AG04450 (cell line): ENCODE measurements at regions not wholly inside any gene's neighbourhood (a gene's known extent, or its start where the extent isn't known, plus 50 kb on each side); places are given as distances from the start of the nearest gene placed in this dataset.

ENCODE experiments used
- CTCF ChIA-PET: fragments of 300-600, 350-600 bp; formaldehyde crosslinking; extraction: SDS; loops from one replicate; lab custom pipeline; 2022; ENCODE audit warnings: antibody characterized with exemption, inconsistent platforms; lab: Charles Lee
- POLR2A ChIA-PET: fragments of 350-600 bp; formaldehyde crosslinking; extraction: SDS; loops from one replicate; lab custom pipeline; 2021; ENCODE audit warnings: antibody characterized with exemption, inconsistent platforms; lab: Yijun Ruan, JAX
- DNase-seq: peaks from one replicate; pipeline ENCODE4 v3.0.0-alpha.2; 2011; ENCODE audit warnings: low read depth, low spot score
- H3K27ac ChIP-seq: one replicate; pipeline ENCODE4 v1.5.1; 2012; ENCODE audit warnings: low read depth, low read length, control low read depth
- H3K27me3 ChIP-seq: one replicate; pipeline ENCODE4 v1.6.0; 2012; ENCODE audit warnings: low read length; ENCODE audit not compliant: control insufficient read depth, insufficient read depth
- H3K4me3 ChIP-seq: 2 replicates; pipeline ENCODE4 v1.5.1; 2011; ENCODE audit warnings: mild to moderate bottlenecking, low read depth, low read length, control low read depth
- H3K9me3 ChIP-seq: 2 replicates; pipeline ENCODE4 v1.5.1; 2012; ENCODE audit warnings: low read length; ENCODE audit not compliant: control insufficient read depth, insufficient read depth
- CTCF ChIP-seq: IDR thresholded peaks from 2 replicates; pipeline ENCODE4 v1.5.1; 2011; ENCODE audit warnings: low read depth, low read length, control low read depth, inconsistent platforms

DNA sequence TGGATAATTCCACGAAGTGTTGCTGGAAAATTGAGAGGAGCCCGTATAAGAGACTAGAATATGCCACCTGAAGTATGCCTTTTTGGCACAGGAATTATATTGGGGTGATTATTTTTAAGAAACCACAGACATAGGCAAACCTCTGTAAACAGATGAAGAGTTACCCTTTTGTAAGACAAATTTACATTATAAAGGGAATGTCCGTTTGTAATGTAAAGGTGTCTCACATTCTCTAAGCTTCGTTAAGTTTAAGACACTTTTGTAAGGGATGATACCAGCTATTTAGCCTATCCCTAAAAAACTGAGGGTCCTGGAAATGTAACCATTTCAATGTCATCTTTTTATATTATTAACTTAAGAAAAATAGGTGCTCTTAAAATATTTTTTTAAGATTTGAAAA is 432.8 kb upstream of the SYT4 start:
- ChIA-PET POLR2A (no interaction called here), CTCF (no interaction called here)
- Histone ChIP-seq H3K9me3 (no peaks in the 10 kb centered on the region), H3K4me3 (no peak overlapping the region), H3K27me3 (no peaks in the 10 kb centered on the region), H3K27ac (no peak overlapping the region)
- no peak for TF ChIP-seq CTCF
- no peak for DNase-seq

DNA sequence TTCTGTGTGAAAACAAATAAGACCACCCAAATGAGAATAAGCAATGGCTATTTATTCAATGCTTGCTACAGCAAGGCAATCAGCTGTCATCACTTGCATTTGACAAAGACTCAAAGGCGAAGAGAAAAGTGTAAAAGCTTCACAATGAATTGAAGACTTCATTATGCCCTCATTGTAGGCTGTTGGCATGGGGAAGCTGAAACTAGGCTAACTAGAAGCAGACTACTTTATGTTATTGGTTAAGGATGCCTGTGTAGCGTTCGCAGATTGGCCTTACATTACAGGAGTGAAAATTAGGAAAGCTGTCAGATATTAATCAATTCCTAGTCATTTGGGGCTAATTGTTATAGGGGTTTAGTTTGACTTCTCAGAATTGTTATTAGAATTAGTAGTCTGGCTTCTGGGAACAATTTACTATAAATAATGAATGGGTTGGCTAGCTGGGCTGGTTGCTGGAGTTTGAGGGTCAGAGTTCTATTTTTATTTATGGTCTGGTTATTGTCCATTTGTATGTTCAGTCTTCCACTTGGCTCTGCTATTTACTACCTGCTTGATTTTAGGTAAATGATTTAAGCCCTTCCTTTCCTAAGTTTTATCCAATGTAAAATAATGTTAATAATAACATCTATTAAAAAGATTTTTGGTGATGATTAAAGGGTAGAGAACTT is 437.2 kb upstream of the SYT4 start:
- CTCF ChIA-PET = interaction anchor here (0.7 kb wide), 1 partner anchor 143 kb away, joined by 4 read pairs; no protein-coding TSS in a partner anchor
- Histone ChIP-seq H3K27ac (no peak overlapping the region), H3K27me3 (no peaks in the 10 kb centered on the region), H3K9me3 (no peaks in the 10 kb centered on the region), H3K4me3 (no peak overlapping the region)
- no peak for TF ChIP-seq CTCF
- no peak for DNase-seq
- POLR2A ChIA-PET = no interaction called here

DNA sequence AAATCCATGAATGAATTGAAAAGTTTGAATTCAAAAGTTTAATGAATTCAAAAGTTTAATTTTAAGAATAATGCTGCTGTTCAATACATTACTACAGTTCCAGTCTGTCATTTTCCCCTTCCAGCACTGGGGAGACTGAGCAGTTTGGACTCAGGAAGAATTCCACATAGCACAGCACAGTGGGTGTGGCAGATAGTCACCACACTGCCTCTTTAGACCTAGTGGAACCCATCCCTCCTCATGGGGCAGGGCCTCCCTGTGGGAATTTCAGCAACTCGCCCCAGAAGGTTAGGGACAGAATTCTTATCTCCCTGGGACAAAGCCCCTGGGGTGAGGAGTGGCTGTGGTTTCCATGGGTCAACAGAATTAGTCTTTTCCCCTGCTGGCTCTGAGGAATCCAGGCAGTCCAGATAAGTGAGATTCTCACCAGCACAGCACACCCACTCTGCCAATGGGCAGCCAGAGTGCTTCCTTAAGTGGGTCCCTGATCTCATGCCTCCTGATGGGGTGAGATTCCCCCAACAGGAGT is 442.0 kb upstream of the SYT4 start:
- H3K27ac ChIP-seq = no peak overlapping the region
- POLR2A ChIA-PET = no interaction called here
- no peaks in the 10 kb centered on the region for H3K27me3 ChIP-seq
- H3K9me3 ChIP-seq = no peaks in the 10 kb centered on the region
- H3K4me3 ChIP-seq = no peak overlapping the region
- CTCF ChIA-PET = no interaction called here
- TF ChIP-seq CTCF = no peak
- DNase-seq = no peak

DNA sequence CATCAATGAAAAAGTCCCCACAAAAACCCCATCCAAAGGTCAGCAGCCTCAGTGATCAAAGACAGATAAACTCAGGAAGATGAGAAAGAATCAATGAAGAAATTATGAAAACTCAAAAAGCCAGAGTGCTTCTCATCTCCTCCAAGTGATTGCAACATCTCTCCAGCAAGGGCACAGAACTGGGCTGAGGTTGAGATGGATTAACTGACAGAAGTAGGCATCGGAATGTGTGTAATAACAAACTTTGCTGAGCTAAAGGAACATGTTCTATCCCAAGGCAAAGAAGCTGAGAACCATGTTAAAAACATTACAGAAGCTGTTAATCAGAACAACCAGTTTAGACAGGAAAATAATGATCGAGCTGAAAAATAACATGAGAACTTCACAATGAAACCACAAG is 442.8 kb upstream of the SYT4 start:
- no peak for DNase-seq
- ChIA-PET POLR2A (no interaction called here), CTCF (no interaction called here)
- no peak overlapping the region for H3K4me3 ChIP-seq
- H3K9me3 ChIP-seq = no peaks in the 10 kb centered on the region
- no peaks in the 10 kb centered on the region for H3K27me3 ChIP-seq
- no peak overlapping the region for H3K27ac ChIP-seq
- no peak for TF ChIP-seq CTCF

- Histone ChIP-seq H3K9me3 (no peaks in the 10 kb centered on the region), H3K27me3 (no peaks in the 10 kb centered on the region), H3K4me3 (no peak overlapping the region), H3K27ac (no peak overlapping the region)
- ChIA-PET POLR2A (no interaction called here), CTCF (interaction anchor here (0.6 kb wide), 1 partner anchor 1393 kb away, joined by 3 read pairs; no protein-coding TSS in a partner anchor)
- no peak for TF ChIP-seq CTCF
- DNase-seq = no peak
Observed at GRCh38 chr18:43735570-43735969, 458.3 kb upstream of the SYT4 start.
